GM12891 (cell line): ENCODE measurements at regions not wholly inside any gene's neighbourhood (a gene's known extent, or its start where the extent isn't known, plus 50 kb on each side); places are given as distances from the start of the nearest gene placed in this dataset.

Experiments
- DNase-seq: peaks from one replicate; pipeline ENCODE4 v3.0.0; 2011; ENCODE audit warnings: low spot score; ENCODE audit not compliant: insufficient read length
- FAIRE-seq: peaks from 2 replicates; lab custom pipeline; 2011; peaks lifted over from hg19 to GRCh38; lab: Jason Lieb, UNC
- PAX5 ChIP-seq: IDR thresholded peaks from 2 replicates; pipeline ENCODE4 v1.6.1; 2011; ENCODE audit warnings: low read length, moderate library complexity, mild to moderate bottlenecking; ENCODE audit not compliant: insufficient read depth, severe bottlenecking
- POLR2A ChIP-seq: IDR thresholded peaks from 2 replicates; pipeline ENCODE4 v1.6.1; 2011; ENCODE audit warnings: low read depth, low read length, control low read depth
- POLR2AphosphoS5 ChIP-seq: IDR thresholded peaks from 2 replicates; pipeline ENCODE4 v1.6.1; 2011; ENCODE audit warnings: low read depth, low read length, control low read depth
- POU2F2 ChIP-seq: IDR thresholded peaks from 2 replicates; pipeline ENCODE4 v1.6.1; 2011; ENCODE audit warnings: low read depth, mild to moderate bottlenecking, control low read depth, low read length, moderate library complexity
- SPI1 ChIP-seq: IDR thresholded peaks from 2 replicates; pipeline ENCODE4 v1.6.1; 2011; ENCODE audit warnings: low read depth, low read length, control low read depth
- TAF1 ChIP-seq: IDR thresholded peaks from 2 replicates; pipeline ENCODE4 v1.6.1; 2011; ENCODE audit warnings: low read depth, low read length, control low read depth

DNA sequence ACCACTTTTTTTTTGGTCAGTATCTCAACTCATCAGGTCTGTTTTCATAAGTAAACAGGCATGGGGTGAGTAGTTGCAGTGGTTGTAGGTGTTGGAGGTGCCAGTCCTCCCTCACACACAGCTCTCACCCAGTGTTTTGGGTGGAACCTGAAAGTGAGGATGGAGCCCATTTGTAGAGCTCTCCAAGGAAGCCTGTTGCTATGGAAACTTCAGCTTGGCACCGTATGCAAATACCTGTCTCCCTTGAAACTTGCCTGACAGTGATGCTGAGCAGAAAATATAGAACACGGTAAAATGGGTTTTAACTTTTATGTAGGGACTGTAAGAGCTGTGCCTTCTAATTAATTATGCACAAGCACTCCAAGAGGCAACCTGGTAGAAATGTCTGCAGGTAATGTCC lies 214.1 kb downstream of the AJAP1 start:
- FAIRE-seq (no peak), DNase-seq (no peak)
- TF ChIP-seq TAF1 (no peak), POLR2AphosphoS5 (no peak), POLR2A (no peak), PAX5 (no peak), POU2F2 (no peak), SPI1 (no peak)

DNA sequence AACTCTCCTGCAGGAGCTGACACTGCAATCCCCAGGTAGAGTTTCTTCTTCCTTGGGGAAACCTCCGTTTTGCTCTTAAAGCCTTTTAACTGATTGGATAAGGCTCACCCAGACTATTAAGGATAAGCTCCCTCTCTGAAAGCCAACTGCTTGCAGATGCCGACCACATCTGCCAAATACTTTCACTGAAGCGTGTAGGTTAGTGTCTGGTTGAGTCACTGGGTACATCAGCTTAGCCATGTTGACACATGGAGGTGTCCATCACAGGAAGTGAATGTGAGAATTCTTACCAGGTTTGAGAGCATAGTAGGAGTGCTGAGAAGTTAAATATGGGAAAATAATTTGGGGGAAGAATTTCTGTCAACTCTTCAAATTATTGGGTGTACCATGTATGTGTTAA lies 202.0 kb downstream of the AJAP1 start:
- FAIRE-seq = no peak
- TF ChIP-seq POU2F2 = no peak
- DNase-seq = no peak

GRCh38 chr1:4854367-4854766 lies 200.0 kb downstream of the AJAP1 start:
- no peak for FAIRE-seq
- DNase-seq = no peak

GRCh38 chr1:4853904-4854303 lies 199.5 kb downstream of the AJAP1 start:
- DNase-seq = no peak
- FAIRE-seq = no peak
- TF ChIP-seq PAX5 (no peak), POLR2AphosphoS5 (no peak), TAF1 (no peak), SPI1 (no peak), POU2F2 (no peak), POLR2A (no peak)

More at GRCh38 chr1:4854367-4854766, 200.0 kb downstream of the AJAP1 start:
- TF ChIP-seq POLR2AphosphoS5 (no peak), SPI1 (no peak), POU2F2 (no peak), PAX5 (no peak), TAF1 (no peak), POLR2A (no peak)

GRCh38 chr1:4851385-4852065 lies 197.1 kb downstream of the AJAP1 start:
- TF ChIP-seq POLR2A = no peak
- no peak for TF ChIP-seq PAX5
- no peak for TF ChIP-seq POLR2AphosphoS5
- TF ChIP-seq TAF1 = no peak
- TF ChIP-seq SPI1 = no peak
- TF ChIP-seq POU2F2 = no peak
- DNase-seq (no peak), FAIRE-seq (no peak)

DNA sequence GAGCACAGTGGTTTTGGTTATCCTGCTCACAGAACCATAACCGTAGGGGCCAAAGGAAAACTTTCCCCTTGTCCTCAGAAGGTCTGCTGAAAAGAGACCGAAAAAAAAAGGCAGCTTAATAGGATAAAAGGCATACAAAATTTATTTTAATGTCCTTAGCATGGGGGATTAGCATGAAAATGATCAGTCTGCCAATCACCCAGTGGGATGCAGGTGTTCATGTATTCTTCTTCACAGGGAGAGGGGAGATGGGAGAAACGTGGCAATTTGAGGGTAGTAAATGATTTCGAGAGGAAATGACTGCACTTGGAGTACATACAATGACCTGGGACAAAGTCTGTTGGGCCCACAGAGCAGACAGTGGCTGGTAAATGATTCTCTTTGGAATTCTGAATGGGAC lies 194.0 kb downstream of the AJAP1 start:
- TF ChIP-seq PAX5 (no peak), SPI1 (no peak), POU2F2 (no peak), TAF1 (no peak), POLR2A (no peak), POLR2AphosphoS5 (no peak)
- FAIRE-seq (no peak), DNase-seq (no peak)

- no peak for FAIRE-seq
- no peak for TF ChIP-seq TAF1
- no peak for TF ChIP-seq SPI1
Observed at GRCh38 chr1:4847711-4848110, 193.3 kb downstream of the AJAP1 start.

More at GRCh38 chr1:4847711-4848110, 193.3 kb downstream of the AJAP1 start:
- DNase-seq = no peak
